ENCODE measurements at regions not wholly inside any gene's neighbourhood (a gene's known extent, or its start where the extent isn't known, plus 50 kb on each side); places are given as distances from the start of the nearest gene placed in this dataset.

DNA sequence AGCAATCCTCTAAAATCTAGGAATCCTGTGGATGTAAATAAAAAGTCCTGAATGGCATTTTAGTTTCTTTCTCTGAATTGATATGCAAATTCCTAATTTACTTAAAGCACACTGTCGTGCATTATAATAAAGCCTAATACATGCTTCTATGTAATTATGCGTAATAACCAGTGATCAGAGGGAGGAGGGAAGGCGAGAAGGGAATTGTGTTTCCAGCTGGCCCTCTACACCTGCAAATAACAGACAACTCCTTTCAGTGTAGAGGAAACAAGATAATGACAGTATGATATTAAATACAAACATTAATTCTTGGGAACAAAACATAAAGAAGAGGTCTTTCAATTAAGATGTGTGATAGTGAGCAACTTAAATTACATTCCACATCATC is 419.6 kb upstream of the LCORL start:
- TF ChIP-seq, protein P1, sequence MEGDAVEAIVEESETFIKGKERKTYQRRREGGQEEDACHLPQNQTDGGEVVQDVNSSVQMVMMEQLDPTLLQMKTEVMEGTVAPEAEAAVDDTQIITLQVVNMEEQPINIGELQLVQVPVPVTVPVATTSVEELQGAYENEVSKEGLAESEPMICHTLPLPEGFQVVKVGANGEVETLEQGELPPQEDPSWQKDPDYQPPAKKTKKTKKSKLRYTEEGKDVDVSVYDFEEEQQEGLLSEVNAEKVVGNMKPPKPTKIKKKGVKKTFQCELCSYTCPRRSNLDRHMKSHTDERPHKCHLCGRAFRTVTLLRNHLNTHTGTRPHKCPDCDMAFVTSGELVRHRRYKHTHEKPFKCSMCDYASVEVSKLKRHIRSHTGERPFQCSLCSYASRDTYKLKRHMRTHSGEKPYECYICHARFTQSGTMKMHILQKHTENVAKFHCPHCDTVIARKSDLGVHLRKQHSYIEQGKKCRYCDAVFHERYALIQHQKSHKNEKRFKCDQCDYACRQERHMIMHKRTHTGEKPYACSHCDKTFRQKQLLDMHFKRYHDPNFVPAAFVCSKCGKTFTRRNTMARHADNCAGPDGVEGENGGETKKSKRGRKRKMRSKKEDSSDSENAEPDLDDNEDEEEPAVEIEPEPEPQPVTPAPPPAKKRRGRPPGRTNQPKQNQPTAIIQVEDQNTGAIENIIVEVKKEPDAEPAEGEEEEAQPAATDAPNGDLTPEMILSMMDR (IDR thresholded peaks at IDR 0.05): no peak
- no peak for TF ChIP-seq POLR2A (IDR thresholded peaks at IDR 0.05)

Measured in adrenal gland (tissue), 5 donors.